Stimulated activated CD4-positive, alpha-beta T cell treated with anti-CD3 and anti-CD28 coated beads, Interleukin-1b, Interleukin-23, amount 100 ng/mL, for 48 hours (primary cell): ENCODE measurements at regions not wholly inside any gene's neighbourhood (a gene's known extent, or its start where the extent isn't known, plus 50 kb on each side); places are given as distances from the start of the nearest gene placed in this dataset.
"Not testable (repeated sequence)": the region's sequence is repeated elsewhere in the genome, so short reads cannot be mapped to it uniquely, and the experiment has no call there.

Experiments
- DNase-seq: peaks from one replicate; pipeline ENCODE4 v3.0.0-alpha.2; 2020

DNA sequence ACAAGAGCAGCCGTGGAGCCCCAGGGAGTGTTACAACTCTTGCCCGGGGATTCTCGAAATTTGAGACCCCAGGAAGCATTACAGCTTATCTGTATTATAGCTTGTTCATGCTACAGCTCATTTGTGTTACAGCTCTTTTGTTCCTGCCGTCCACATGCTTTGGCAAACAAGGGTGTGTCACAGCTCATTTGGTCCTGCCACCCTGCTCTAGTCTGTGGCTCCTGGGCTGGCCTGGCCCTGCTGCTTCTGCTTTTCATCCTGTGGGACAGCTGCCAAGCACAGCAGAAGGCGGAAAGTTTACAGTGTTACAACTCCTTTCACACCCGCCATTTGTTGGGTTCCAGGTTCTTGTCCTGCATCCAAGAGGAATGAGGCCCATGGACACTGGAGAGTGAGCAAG lies 685.0 kb downstream of the SLCO4C1 start:
- DNase-seq = no peak

DNA sequence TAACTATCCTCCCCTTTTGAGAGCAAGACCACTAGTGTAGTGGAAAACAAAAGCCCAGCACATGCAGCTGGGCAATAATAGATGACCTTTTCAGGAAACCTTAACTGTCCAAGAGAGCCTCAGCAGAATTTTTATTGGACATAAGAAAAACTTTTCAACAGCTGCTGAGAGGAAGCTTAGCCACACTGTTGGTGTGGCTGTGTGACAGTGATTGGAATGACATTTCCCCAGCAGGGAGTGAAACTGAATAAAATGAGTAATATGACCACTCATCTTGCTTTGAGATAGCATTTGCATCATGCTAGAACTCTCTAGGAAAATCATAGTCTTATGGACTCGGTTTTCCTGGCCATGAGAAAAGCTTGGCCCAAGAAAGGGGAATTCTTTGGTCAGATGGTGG lies 687.8 kb downstream of the SLCO4C1 start:
- no peak for DNase-seq

DNA sequence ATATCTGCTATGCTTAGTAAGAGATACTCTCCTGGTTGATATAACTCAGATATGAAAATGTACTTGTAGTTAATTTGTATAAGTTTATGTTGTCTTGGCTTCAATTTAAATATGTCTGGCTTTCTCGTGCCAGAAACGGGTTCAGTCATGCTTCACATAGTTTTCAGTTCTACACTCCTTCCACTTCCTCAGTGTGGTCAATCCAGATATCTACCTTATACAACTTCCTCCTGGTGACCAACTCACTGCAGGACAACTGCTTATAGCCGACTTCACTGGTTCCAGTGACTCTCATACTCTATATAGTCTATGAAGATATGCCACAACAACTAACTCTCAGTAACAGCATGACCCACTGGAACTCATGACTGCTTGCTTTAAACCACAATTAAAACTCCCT lies 690.4 kb downstream of the SLCO4C1 start:
- no peak for DNase-seq

DNA sequence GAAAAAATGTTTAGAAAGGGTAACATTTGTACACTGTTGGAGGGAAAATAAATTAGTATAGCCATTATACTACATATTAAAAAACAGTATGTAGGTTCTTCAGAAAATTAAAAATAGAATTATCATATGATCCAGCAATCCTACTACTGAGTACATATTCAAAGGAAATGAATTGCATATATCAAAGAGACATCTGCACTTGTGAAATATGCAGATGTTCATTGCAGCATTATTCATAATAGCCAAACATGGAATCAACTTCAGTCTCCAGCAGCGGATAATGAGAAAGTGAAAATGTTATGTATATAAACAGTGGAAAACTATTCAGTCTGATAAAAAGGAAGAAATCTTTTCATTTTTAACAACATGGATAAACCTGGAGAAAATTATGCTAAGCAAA lies 695.5 kb downstream of the SLCO4C1 start:
- no peak for DNase-seq

DNA sequence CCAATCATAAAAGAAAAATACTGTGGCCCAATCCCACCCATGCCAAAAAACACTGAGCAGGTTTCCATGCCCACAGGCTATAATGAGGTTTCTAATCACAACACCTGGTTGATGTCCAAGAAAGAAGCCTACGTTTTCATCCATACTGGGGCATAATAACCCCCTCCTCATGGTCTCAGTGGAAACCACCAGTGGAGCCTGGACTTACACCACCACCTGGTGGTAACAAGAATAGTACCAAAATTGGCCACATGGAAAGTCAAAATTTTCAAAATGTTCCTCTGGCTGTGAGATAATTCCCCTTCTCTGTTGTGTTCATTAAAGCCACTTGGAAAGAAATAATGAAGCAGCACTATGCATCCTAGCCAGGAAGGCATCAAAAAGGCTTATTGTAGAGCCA lies 687.3 kb upstream of the ST8SIA4 start:
- no peak for DNase-seq

DNA sequence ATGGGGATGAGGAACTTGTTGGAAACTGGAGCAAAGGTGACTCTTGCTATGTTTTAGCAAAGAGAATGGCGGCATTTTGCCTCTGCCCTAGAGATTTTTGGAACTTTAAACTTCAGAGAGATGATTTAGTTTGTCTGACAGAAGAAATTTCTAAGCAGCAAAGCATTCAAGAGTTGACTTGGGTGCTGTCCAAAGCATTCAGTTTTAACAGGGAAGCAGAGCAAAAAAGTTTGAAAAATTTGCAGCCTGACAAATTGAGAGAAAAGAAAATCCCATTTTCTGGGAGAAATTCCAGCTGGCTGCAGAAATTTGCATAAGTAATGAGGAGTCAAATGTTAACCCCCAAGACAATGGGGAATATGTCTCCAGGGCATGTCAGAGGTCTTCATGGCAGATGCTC lies 682.3 kb upstream of the ST8SIA4 start:
- no peak for DNase-seq

DNA sequence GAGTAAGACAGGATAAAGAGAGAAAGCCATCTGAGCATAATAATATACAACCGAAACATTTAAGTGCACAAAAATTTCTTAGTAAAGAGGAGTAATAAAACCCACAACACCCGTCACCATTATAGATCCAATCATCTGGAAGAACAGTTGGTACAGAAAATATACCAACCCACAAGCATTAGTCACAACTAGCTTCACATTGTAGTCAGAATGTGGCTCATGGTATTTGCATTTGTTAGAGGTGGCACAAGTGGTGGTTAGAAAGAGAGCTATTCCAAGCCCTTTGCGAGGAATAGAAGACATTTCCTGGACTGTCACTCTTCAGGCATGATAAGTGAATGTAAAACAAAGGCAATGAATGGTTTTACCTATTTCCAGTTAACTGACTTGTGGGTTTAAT lies 677.5 kb upstream of the ST8SIA4 start:
- DNase-seq = no peak

DNA sequence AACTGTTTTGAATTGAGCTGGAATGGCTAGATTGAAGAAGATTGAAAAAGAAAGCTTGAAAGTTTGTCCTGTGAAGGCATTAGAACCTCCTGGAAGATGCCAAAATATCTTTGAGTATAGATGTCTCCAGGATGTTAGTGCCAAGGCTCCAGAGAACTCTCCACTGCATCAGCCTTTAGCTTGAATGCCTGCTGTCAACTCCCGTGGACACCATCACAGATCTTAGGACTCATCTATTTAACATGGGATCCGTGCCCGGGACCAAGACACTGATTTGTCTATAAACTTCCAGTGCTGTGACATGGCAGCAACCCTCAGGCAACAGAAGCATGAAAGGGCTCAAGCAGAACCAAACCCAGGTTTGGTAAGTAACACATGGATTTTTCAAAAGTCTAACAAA lies 670.9 kb upstream of the ST8SIA4 start:
- DNase-seq = no peak

DNA sequence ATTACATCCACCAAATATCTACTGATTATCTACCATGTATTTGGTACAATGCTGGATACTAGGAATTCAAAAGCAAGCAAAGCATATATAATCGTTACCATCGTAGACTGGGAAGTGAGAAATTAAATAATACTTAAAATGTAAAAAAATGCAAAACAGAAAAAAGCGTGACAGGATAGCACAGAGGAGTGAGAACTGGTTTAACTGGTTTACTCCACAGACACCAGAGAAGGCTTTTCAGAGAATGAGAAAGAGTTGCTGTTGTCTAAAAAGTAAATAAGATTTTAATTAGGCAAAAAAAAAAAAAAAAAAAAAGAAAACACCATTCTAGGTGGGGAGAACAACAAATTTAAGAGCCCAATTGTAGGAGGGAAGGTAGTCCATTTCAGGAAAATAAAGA lies 657.9 kb upstream of the ST8SIA4 start:
- no peak for DNase-seq

DNA sequence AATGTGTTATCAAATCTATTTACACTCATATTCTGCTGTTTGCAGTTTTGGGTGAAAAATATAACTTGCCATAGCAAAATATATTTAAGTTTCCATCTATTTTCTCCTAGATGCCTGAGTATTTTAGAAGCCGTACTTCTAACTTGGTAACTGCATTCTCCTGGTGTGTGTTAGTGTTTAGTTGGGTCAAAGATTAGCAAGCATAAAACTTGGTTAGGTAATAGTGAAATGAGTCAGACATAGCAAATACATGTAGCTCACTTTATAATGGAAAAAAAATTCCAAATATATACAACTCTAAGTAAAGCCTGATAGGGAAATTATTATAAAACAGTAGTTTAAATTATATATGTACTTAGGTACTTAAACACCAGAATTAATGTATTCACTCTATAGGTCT lies 640.7 kb upstream of the ST8SIA4 start:
- no peak for DNase-seq

DNA sequence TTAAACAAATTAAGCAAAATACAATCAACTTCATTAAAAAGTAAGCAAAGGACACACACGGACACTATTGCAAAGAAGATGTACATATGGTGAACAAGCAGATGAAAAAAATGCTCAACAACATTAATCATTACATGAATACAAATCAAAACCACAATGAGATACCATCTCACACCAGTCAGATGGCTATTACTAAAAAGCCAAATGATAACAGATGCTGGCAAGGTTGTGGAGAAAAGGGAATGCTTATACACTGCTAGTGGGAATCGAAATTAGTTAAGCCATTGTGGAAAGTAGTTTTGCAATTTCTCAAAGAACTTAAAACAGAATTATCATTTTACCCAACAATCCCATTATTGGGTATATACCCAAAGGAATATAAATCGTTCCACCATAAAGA lies 636.2 kb upstream of the ST8SIA4 start:
- DNase-seq = no peak

DNA sequence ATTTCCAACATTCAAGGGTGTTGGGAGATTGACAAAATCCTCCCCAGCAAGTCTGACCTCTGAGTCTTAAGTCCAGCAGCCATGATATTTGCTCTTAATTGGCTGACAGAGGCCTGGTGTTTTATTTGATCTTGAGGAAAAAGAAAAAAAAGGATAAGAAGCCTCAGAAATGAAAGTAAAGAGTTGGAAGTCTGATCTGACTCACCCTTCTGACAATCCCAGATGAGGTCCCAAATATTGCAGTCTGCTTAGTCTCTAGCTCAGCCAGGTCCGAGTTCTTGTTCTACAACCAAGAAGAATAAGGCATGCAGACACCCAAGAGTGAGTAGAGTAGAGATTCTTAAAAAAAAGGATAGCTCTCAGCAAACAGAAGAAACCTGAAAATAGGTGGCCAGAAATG lies 632.5 kb upstream of the ST8SIA4 start:
- DNase-seq = no peak

DNA sequence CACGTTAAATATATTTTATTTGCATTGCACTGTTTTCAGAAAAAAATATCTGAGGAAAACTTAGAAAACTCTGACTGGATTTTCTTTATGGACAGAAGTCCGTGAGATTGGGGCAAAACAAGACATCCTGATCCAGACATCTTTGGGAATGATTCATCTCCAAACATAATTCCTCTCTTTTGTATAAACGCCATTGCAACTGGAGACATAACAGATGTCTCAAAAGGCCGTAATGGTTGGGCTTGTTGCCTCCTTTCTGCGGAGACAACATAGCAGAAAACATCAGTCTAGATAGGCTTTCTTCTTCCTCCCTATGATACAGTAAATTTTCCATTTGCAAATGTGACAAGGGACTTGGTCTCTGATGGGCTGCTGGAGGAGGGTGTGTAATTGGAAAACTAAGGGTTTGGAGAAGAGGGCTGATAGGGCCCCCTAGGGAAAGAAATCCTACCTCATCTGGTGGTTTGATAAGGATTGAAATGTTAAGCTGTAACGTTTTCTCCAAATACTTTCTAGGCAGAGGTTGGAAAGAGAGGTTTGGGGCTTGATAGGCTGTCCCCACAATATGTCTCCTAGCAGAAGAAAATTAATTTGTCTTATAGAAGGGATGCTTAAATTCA lies 631.5 kb upstream of the ST8SIA4 start:
- DNase-seq = no peak

DNA sequence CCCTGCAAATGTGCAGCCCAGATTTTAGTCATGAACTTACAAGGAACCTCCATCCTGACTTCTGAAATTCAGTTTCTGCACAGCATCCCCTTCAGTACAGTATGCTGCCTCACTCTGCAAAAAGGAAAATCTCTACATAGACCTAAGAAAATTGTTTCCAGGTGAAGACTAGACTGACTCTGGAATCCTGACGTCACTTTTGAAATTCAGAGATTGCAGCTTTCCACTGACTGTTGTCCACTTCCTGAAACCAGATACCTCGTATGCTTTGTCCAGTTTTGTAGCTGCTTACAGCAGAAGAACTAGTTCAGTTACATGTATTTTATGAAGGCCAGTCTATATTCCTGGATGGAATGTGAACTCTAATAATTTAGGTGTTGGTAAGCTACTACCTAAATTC lies 629.3 kb upstream of the ST8SIA4 start:
- DNase-seq = no peak

DNA sequence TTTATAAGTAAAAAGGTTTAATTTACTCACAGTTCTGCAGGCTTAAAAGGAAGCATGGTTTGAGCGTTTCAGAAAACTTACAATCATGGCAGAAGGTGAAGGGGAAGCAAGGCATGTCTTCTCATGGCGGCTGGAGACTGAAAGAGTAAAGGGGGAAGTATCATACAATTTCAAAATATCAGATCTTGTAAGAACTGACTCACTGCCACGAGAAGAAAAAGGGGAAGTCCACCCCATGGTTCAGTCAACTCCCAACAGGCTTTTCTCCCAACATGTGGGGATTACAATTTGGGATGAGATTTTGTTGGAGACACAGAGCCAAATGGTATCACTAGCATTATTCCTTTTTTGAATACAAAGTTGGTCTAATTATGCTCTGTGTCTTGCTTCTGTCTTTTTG lies 627.9 kb upstream of the ST8SIA4 start:
- DNase-seq = no peak

DNA sequence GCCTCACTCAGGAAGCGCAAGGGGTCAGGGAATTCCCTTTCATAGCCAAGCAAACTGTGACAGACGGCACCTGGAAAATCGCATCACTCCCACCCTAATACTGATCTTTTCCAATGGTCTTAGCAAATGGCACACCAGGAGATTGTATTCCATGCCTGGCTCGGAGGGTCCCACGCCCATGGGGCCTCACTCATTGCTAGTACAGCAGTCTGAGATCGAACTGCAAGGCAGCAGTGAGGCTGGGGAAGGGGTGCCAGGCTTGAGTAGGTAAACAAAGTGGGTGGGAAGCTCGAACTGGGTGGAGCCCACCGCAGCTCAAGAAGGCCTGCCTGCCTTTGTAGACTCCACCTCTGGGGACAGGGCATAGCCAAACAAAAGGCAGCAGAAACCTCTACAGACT lies 626.0 kb upstream of the ST8SIA4 start:
- not testable (repeated sequence) for DNase-seq

DNA sequence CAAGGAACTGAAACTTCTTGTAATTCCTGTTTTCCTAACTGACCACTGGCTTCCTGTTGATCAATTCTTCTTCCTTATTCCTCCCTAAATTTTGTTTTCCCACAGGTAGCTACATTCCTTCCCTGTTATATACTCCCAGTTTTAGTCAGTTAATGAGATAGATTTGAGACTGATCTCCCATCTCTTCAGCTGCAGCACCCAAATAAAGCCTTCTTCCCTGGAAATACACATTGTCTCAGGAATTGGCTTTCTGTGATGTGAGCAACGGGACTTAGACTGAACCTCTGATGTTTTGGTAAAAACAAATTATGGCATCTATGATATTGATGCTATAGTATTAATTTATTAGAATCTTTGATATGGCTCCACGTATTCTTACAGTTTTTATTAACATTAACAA lies 617.3 kb upstream of the ST8SIA4 start:
- no peak for DNase-seq

DNA sequence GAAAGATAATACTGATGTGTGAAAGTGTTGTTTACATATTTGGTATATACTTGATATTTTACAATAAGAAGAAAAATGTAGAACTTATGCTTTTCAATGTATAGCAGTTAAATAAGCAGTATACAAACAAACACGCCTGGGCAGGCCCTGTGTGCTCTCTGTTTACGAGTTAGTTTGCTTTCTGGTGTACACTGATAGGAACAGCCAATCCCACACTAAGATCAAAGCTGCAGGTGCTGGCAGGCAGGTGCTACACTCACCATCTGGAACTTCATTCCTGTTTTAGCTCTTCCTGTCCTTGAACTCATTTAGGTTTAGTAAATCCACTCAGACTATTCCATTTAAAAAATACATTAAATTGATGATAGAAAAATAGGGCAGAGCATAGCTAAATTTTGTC lies 614.7 kb upstream of the ST8SIA4 start:
- no peak for DNase-seq

DNA sequence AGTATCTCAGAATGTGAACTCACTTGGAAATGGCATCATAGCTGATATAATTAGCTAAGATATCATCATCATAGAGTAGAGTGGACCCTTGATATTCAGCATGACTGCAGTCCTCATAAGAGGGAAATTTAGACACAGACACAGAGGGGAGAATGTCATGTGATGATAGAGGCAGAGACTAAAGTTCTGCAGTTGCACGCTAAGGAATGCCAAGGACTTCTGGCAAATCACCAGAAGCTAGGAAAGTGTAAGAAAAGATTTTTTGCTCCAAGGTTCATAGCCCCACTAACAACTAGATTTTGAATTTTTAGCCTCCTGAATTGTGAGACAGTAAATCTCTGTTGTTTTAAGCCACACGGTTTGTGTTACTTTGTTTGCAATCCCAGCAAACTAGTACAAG lies 612.6 kb upstream of the ST8SIA4 start:
- no peak for DNase-seq

DNA sequence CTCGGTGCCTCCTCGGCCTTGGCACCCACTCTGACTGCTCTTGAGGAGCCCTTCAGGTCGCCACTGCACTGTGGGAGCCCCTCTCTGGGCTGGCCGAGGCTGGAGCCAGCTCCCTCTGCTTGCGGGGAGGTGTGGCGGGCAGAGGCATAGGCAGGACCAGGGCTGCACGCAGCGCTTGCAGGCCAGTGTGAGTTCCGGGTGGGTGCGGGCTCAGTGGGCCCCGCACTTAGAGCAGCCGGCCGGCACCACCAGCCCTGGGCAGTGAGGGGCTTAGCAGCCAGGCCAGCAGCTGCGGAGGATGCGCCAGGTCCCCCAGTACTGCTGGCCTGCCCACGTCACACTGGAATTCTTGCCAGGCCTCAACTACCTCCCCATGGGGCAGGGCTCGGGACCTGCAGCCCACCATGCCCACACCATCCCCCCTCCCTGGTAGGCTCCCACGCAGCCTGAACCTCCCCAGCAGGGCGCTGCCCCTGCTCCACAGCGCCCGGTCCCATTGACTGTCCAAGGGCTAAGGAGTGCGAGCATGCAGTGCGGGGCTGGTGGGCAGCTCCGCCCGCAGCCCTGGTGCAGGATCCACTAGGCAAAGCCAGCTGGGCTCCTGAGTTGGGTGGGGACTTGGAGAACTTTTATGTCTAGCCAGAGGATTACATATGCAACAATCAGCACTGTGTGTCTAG lies 602.9 kb upstream of the ST8SIA4 start:
- DNase-seq = no peak

DNA sequence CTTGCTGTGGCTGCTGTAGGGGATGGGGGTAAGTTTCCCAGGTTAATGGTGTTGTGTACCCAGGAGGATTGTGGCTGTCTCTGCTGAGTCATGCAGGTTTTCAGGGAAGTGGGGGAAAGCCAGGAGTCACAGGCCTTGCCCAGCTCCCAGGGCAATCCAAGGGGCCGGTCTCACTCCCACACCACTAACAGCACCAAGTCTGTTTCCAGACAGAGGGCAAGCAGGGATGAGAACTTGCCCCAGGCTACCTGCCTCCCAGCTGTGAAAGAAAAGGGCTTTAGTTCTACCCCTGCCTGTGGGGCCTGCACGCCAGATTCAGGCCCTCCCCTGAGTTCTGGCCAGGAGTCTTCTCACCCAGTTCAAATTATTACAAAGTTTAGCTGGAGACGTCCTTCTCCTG lies 579.8 kb upstream of the ST8SIA4 start:
- DNase-seq = no peak

DNA sequence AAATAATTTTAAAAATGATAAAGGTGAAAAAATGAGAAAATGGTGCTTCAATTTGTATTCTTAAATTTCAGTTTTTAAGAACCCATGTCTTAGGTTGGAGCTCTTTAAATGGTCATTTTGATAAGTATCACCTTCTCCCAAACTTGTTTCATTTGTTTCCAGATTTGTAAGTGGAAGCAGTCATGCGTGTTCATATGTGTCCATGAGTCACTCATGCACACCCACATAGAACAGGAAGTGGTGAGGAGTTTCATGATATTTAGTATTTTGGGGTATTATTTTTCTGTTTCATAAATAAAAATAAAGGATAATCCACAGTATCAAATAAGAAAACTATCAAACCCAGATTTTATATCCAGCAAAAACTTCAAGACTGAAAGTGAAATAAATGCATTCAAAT lies 570.4 kb upstream of the ST8SIA4 start:
- no peak for DNase-seq

DNA sequence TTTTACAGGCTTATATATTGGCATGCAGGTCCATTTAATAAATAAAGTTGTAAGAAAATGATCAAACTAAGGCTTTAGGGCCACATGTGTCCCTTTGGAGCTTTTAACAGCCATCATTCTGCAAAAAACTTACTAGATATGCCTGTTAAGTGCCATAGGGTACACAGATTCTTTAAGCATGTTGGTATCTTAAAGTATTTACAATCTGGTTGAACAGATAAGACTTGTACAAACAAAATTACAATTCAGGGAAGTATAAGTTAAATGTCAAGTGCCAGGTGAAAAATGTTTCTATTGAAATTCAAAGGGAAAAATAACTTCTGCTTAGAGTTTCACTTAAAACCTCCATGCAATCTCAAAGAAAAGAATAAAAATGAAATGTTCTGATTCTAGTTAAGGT lies 558.4 kb upstream of the ST8SIA4 start:
- no peak for DNase-seq

DNA sequence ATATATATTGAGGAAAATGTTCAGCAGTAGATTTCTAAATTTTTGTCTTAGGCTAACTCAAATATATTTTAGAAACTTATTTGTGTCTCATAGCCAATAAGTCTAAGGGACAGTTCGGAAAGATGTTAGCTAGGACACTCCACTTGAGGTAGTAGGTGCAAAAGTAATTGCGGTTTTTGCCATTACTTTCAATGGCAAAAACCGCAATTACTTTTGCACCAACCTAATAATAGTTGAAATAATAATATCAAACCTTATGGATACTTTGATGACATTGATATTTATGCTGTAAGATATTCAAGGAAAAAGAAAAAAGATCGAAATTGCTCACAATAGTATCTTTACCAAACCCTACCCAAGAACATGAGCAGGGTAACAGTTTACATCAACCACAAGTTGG lies 555.5 kb upstream of the ST8SIA4 start:
- DNase-seq = no peak

DNA sequence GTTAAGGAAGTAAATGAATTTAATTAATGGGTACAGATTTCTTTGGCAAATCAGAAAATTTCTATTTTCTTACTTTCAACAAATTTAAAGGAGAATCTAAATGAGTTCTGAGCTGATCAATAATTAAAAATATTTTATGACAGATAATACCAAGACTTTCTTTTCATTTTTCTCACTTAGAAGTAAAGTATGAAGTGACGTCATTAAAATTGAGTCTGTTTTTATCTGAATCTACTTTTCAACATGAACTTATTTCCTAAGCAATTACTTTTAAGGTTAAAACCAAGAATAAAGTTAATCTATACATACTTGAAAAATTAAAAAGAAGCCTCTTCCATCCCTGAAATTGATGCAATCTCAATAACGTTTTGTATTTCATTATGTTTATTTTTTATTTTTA lies 552.8 kb upstream of the ST8SIA4 start:
- DNase-seq = no peak
